Inflammatory macrophage treated with lipopolysaccharide for 1 hour (primary cell): ENCODE measurements at regions not wholly inside any gene's neighbourhood (a gene's known extent, or its start where the extent isn't known, plus 50 kb on each side); places are given as distances from the start of the nearest gene placed in this dataset.
"Not testable (repeated sequence)": the region's sequence is repeated elsewhere in the genome, so short reads cannot be mapped to it uniquely, and the experiment has no call there.

Experiments used
- DNase-seq, 2 donors: peaks; one replicate each; pipeline ENCODE4 v3.0.0-alpha.2; 2020 to 2022

DNA sequence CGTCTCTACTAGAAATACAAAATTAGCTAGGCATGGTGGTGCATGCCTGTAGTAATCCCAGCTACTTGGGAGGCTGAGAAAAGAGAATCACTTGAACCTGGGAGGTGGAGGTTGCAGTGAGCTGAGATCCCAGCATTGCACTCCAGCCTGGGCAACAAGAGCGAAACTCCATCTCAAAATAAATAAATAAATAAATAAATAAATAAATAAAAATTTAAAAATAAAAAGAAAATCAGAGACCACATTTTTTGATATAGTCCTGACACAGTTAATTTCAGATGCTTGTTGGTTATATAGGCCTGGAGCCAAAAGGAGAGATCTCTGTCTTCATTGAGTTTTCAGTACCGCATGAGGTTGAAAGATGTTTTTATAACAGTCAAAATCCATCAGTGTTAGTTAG, 388.3 kb downstream of the PRELID2 start:
- not testable (repeated sequence) for DNase-seq

DNA sequence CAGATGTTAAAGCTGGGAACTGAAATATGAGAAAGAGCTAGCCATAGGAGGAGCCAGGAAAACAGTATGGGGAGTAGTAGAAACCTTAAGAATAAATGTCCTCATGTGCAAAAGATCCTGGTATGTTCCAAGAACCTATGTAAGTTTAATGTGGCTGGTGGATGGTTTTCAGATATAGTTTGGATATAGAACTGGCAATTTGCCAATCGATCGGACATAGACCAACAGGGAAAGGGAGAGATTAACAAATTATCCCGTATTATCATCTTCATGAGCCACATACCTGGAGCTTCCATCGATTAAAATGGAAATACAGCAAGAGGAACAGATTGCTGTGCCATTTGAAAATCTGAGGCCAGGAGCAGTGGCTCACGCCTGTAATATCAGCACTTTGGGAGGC, 388.7 kb downstream of the PRELID2 start:
- DNase-seq: no peak

DNA sequence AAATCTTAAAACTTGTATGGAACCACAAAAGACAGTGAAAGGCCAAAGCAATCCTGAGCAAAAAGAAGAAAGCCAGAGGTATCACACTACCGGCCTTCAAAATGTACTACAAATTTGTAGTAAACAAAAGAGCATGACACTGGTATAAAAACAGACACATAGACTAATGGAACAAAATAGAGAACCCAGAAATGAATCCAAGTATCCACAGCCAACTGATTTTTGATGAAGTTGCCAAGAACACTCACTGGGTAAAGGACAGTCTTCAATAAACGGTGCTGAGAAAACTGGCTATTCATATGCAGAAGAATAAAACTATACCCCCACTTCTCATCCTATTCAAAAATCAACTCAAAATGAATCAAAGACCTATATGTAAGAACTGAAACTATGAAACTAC, 390.1 kb downstream of the PRELID2 start:
- no peak for DNase-seq

DNA sequence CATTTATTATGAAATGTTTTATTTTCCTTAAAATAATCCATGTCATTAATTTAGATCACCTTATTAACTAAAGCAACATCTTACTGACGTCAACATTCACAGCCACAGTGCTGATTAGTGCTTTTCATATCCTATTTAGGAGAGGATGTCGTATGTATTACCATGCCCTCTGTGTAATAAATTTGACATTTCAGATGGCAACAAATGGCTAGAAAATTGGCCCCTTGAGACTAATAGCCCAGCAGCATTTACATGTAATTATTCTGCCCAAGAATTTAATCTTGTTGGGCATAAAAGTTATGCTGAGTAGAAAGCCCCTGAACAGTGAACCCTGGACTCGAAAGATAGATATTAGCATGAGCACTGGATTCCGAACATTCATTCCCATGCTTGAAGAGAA, 391.2 kb downstream of the PRELID2 start:
- no peak for DNase-seq

DNA sequence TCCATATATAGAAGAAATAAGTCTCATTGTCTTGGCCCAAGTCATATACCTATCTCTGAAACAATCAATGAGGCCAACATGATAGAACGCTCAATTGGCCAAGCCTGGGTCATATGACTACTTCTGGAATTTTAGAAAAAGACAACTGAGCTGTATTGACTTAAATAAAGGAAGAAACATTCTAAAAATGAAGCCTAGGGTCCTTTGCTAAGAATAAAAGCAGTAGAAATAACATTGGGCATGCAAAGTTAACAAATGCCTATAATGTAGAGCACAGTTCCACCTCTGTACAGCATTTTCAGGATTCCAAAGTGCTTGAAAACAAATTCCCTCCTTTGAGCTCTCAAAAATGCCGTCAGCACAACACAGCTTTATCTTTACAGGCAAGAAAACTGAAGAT, 391.8 kb downstream of the PRELID2 start:
- DNase-seq: no peak

DNA sequence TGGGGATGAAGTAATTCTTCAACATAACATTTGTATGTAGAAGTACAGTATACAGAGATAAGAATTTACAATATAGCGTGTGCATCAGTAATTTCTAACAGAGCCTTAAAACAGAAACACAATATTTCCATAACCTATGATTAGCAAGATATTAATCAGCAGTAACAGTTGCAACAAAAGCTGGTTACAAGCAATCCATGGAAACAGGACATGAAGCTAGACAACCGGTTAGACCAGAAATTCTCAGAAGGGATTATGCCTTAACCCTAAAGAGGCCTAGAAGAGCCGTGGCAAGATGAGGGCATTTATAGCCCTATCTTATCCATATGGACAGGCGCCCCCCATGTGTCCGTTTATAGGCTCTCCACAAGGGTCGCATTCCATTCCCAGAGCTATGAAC, 392.5 kb downstream of the PRELID2 start:
- not testable (repeated sequence) for DNase-seq

DNA sequence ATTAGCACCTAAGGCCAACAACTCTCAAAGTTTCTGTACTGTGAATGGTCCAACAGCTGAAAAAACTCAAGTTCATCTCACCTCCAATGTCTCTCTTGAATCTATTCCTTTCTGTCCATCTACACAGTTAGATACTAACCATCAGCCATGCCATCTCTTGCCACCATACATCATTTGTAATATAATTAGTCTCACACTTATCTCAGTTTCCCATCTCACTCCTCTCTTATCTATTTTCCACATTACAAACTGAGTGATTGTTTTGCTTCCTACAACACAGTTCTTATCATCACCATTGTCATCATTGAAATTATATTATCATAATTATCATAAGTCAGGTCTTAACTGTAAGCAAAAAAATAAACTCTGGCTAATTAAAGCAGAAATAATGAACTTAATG, 393.9 kb downstream of the PRELID2 start:
- DNase-seq: no peak

DNA sequence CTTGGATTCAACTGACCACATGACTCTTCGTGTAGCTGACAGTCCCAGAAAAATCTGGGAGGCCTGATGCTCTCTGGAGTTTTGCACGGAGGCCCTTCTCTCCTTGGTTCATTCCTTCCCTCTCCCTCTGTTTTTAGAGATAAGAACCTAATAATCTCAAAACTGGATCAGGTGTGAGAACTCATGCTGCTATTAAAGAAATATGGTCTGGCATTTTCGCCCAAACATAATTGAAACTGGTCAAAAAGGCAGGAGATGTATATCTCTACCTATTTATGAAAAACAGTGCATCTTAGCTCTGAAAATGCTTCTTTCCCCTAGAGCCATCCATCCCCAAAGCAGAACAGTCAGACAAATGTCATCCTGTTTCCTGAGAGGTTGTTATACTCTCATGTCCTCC, 397.5 kb downstream of the PRELID2 start:
- no peak for DNase-seq

DNA sequence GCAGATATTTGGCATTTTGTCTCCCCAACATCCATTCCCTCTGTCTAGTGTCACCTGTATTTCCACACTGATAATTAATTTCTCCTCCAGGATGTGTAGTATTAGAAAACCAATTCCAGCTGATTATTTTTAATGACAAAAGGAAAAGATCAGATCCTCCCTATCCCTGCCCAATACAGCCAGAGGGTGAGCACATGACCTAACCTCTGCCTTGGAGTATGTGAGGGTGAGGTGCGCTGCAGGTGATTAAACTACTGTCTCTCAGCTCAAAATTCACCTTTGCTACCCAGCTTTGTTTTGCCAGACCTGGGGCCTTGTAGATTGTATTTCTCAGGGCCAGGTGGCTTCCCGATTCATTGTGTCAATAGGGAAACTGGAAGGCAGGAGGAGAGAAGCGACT, 402.1 kb downstream of the PRELID2 start:
- no peak for DNase-seq

DNA sequence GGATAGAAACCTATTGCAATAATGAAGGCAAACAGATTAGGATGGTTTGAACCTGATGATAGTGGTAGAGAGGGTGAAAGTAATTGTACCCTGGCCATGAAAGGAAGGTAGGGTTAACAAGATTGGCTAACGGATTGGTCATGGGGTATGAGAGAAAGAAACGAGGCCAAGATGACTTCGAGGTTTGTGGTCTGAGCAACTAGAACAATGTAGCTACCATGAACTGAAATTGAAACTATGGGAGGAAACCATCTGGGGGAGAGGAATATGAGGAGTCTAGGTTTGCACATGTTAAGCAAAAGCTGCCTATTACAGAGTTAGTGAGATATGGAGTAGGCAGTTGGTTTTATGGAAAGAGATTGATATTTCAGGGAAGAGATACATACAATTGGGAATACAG, 406.0 kb downstream of the PRELID2 start:
- no peak for DNase-seq

DNA sequence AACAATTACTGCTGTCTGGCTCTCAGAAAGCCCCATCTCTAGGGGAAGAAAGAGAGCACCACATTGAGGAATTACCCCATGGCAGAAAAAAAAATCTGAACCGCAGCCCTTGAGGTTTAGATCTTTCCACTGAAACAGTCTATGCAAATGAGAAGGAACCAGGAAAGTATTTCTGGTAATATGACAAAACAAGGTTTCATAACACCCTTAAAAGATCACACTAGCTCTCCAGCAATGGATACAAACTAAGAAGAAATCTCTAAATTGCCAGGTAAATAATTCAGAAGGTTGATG, 427.1 kb downstream of the PRELID2 start:
- no peak for DNase-seq

DNA sequence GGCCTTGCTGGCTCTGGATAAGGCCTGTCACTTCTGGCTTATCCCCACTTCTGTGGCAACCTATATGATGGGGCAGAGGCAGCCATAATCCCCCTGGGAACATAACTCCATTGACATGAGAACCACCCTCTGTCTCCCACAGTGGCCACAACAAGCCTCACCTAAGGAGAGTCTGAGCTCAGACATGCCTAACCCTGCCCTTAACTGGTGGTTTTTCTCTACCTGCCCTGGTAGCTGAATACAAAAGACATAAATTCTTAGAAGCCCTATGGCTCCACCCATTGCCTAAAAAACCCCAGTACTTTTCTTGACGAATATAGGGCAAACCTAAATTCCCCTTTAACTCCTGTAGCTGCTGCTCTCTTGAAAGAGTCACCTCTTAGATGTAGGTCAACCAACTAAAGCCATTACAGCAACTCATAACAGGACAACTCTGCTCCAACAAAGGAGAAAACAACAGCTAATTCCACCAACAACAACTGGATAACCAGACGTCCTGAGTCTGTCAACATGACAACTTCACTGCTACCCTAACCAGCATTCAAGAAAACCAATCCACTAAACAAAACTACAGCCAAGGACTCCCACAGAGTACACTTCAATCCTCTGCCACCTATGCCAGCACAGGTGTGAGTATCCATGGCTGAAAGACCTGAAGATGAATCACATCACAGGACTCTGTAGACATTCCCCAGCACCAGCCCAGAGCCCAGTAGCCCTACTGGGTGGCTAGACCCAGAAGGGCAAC, 427.7 kb downstream of the PRELID2 start:
- no peak for DNase-seq

DNA sequence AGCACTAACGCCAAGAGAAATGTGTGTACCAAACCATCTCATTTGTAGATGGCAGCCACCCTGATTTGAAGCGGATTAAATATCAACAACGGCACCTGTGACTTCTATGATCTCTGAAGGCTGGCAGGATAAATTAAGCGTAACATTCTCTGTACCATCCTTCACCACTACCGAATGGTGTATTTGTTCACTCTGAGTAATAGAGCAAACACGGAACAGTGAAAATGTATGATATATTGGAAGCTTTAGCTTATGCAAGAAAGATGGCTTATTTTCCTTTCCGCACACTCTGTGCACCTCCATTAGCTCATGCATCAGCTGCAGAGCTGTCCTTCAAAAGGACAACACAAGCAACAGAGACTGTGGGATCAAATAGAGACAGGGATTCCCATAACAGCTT, 431.1 kb downstream of the PRELID2 start:
- no peak for DNase-seq

DNA sequence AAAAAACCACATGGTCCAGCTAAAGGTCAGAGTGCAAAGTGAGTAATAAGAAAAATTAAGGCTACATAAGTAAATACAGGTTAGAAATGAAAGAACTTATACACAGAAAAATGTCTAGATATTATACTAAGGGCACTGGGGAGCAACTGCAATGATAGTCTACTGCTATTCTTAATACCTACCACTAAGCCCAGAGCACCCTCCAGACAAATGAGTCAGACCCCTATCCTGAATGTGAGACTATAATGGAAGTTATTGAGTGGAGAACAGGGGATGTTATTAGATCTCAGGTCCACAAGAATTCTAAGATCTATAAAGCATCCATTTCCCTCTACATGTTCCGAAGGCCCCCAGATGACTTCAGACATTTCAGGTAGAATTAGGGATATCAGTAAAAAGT, 438.3 kb downstream of the PRELID2 start:
- DNase-seq: no peak

DNA sequence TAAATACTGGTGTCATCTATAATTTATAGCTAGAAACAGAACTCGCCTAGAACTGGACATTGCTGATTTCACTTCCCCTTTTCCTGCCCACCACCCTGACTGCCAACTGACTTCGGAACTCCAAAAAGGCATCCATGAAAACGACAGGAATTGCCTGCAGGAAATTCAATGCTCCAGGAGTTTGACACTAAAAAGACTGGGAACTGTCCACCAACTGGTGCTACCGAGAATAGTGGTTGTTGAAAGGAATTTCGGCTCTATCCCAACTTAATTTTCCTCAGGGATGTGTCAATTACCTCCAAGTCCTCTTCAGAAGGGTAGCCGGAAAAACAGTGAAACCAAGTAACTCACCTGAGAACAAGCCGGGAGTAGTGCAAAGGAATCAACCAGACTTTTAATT, 440.0 kb downstream of the PRELID2 start:
- not testable (repeated sequence) for DNase-seq

DNA sequence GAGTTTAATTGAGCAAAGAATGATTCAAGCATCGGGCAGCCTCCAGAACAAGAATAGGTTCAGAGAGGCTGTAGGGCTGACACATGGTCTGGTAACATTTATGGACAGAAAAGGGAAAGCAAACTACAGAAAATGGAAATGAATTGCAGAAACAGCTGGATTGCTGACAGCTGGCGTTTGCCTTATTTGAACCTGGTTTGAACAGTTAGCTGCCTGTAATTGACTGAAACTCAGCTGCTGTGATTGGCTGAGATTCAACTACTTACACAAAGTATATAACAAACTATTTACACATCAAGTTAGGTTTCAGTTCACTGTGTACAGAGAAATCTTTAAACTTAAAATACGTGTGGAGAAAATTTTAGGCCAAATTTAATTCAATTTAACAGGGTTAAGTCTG, 441.7 kb downstream of the PRELID2 start:
- no peak for DNase-seq

DNA sequence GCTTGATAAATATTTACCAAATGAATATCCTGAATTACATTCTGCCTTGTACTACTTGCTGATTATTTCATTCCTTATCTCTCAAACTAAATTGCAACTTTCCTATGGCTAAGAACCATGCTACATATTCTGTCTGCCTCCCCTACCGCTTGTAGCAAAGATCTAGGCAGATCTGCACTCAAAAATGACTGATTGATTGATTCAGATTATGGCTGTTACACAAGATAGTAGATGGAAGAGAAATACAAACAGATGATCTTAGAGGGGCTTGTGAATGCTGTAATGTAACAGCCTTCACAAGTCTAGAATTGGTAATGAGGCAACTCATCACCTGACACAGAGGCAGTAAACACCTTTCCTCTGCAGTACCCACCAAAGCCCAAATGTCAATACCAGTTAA, 446.1 kb downstream of the PRELID2 start:
- DNase-seq: no peak

DNA sequence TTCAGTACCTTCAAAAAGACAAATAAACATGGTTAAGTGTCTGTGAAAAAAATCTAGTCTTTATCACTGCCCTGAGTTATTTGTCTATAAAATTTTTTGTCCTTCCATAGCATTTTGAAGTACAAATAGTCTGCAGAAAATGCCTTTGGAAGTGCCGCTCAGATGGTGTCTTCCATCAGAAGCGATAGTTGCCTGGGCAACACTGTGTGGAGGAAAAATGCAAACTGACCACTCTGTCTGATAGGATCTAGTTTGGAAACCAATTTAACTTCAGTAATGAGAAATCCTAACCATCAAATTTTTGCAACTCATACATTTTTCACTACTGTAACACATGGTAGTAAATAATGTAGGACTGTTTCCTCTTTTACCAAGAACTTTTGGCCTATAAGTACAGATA, 449.9 kb downstream of the PRELID2 start:
- no peak for DNase-seq

DNA sequence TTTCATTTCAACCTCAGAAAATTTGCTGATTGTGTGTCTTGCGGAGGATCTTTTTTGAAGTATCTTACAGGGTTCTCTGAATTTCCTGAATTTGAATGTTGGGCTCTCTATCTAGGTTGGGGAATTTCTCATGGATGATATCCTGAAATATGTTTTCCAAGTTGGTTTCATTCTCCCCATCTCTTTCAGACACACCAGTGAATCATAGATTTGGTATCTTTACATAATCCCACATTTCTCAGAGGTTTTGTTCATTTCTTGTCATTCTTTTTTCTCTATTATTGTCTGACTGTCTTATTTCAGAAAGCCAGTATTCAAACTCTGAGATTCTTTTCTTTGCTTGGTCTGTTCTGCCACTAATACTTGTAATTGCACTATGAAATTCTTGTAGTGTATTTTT, 456.9 kb downstream of the PRELID2 start:
- no peak for DNase-seq

DNA sequence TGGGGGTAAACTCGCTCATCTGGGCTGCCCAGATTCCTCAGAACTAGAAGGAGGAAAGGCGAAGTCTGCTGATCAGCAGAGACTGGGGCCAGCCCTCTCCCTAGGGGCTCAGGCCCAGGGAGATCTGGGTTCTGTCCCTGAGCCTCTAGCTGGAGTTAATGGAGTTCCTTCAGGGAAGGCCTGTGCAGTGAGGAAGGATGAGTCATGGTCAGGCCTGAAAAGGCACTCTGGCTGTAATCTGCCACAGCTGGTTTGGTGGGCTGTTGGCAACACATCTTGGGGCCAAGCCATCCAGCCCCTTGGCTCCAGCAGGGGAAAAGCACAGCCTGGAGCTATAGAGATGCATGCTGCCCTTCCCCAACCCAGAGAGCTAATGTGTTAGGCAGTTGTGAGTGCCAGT, 459.6 kb downstream of the PRELID2 start:
- no peak for DNase-seq

DNA sequence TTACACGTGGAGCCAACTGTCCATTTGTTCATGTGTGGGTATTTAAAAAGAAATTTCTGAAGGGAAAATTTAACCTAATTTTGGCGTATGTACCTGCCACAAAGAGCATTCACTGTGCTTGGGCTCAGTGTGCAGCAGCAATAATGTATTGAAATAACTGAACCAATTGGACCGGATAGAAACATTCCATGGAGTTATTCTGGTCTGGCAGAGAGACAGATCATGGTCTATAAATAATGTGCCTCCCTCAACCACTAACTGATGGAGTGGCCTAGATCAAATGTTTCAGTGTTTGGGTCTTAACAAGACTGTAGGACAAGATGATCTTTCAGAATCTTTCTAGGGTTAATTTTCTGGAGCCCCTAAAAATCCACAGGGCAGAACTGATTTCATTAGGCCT, 469.7 kb downstream of the PRELID2 start:
- DNase-seq: no peak

DNA sequence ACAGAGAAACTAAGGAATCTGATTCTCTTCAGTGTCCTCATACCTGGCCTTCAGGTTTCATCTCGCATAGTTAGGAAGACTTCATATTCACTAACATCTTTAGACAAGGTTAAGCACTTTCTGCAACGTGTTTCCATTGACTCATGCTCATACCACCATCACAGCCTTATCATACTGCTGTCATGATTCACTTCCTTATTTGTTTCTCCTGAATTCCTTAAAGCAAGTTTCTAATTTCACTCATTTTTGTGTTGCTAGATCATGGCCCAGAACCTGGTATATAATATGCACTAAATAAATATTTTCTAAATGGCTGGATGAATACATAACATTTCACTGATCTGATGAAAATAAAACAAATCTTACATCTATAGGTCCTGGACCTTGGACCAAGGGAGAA, 472.9 kb downstream of the PRELID2 start:
- DNase-seq: no peak

DNA sequence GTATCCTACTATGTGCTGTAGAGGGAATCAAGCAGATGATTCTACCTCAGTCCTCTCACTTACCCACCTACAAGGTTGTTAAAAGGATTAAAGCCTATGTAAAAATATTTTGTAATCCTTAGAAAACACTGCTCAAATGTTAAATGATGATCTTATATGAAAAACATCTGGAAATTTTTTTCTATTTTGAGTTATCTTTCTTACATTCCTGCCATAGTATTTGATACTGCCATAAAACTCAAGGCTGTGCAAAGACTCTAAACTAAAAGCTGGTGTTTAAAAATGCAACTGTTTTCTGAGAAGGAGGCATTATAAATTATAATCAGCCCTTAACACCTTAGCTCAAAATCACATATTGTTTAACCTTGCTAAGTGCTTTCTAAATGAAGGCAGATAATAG, 474.2 kb downstream of the PRELID2 start:
- DNase-seq: no peak

DNA sequence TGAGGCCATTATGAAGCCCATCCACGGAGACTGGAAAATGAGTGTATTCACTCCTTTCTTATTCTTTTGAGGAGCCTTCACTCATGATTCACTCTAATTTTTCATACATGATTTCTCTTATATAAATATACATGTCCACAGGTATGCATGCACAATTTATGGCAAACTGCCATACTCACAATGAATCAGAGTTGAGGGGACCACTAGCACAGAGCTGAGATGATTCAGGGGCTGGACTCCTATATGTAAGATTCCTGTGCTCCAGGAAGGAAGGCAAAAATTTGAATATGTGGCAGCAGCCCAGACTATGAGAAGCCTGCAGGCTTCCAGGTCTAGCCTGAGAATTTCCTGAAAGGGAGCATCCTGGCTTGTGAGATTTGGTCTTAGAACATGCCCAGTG, 484.6 kb downstream of the PRELID2 start:
- no peak for DNase-seq

DNA sequence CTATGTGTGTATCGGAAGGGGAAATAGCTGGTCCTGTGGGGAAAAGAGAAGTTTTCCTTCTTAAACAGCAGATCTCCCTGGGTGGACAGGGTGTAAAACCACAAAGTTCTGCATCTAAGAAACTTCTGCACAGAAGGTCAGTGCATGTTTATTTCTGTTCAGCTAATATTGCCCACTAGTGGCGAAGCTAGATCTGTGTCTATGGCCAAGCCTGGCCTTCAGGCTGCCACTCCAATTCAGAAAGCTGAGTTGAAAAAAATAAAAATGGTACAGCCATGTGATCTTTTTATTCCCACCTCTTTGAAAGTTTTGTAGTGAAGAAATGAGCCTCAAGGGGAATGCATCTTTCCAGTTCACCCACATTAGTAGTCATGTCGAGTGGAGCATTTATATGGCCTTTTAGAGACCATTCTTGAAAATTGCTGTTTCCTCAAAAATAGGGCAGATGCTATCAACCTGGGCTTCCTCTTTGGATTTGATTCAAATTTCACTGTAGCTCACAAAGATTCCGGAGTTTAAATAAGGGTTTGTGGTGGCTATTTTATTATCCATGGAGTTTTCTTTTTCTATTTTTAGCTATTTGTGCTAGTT, 488.0 kb downstream of the PRELID2 start:
- DNase-seq: no peak
